CD4-positive, CD25-positive, alpha-beta regulatory T cell (primary cell): ENCODE measurements at regions not wholly inside any gene's neighbourhood (a gene's known extent, or its start where the extent isn't known, plus 50 kb on each side); places are given as distances from the start of the nearest gene placed in this dataset.

Experiments used
- ATAC-seq, 2 donors: fragments of 150-1000 bp; cut with Tn5 transposase; one replicate each; pipeline ENCODE4 v1.10.0; 2021; ENCODE audit warnings: low read depth in 2 of 2, moderate number of reproducible peaks in 2 of 2, moderate library complexity in 1 of 2
- DNase-seq, 3 donors: peaks; one replicate each; pipeline versions ENCODE4 v3.0.0 to v3.0.0-alpha.2; 2012 to 2022; ENCODE audit warnings: mixed read lengths in 1 of 3
- H3K27ac ChIP-seq: one replicate; pipeline ENCODE4 v1.7.0; 2013; ENCODE audit warnings: mild to moderate bottlenecking, low read length; ENCODE audit not compliant: insufficient read depth, poor library complexity, severe bottlenecking
- H3K27me3 ChIP-seq: one replicate; pipeline ENCODE4 v1.7.0; 2013; ENCODE audit warnings: low read length; ENCODE audit not compliant: control insufficient read depth, insufficient read depth
- H3K36me3 ChIP-seq: one replicate; pipeline ENCODE4 v1.7.0; 2013; ENCODE audit warnings: mild to moderate bottlenecking, low read length, moderate library complexity; ENCODE audit not compliant: control insufficient read depth, insufficient read depth
- H3K4me1 ChIP-seq: 2 replicates; pipeline ENCODE4 v1.7.0; 2013; ENCODE audit warnings: mild to moderate bottlenecking, low read length; ENCODE audit not compliant: insufficient read depth, control insufficient read depth, poor library complexity, severe bottlenecking
- H3K4me3 ChIP-seq: one replicate; pipeline ENCODE4 v1.7.0; 2013; ENCODE audit warnings: low read depth, mild to moderate bottlenecking, low read length, moderate library complexity
- H3K9me3 ChIP-seq, 2 experiments: 1 replicate in 1 of 2; 2 replicates in 1 of 2; pipeline ENCODE4 v1.7.0; 2013; ENCODE audit warnings: low read length in 2 of 2, mild to moderate bottlenecking in 1 of 2, moderate library complexity in 1 of 2; ENCODE audit not compliant: control insufficient read depth in 2 of 2
- H3K27ac Mint-ChIP-seq, 3 donors: one replicate each; pipeline ENCODE4 v1.8.0; 2020 to 2022; ENCODE audit warnings: mild to moderate bottlenecking in 3 of 3, mixed read lengths in 3 of 3, moderate library complexity in 2 of 3
- H3K27me3 Mint-ChIP-seq: one replicate; pipeline ENCODE4 v1.8.0; 2022; ENCODE audit warnings: mild to moderate bottlenecking, mixed read lengths
- H3K36me3 Mint-ChIP-seq: one replicate; pipeline ENCODE4 v1.8.0; 2020; ENCODE audit warnings: mixed read lengths
- H3K4me1 Mint-ChIP-seq, 4 donors: one replicate each; pipeline ENCODE4 v1.8.0; 2020 to 2022; ENCODE audit warnings: mixed read lengths in 4 of 4, mild to moderate bottlenecking in 1 of 4
- H3K4me3 Mint-ChIP-seq, 4 donors: one replicate each; pipeline ENCODE4 v1.8.0; 2020 to 2022; ENCODE audit warnings: mild to moderate bottlenecking in 4 of 4, mixed read lengths in 4 of 4, moderate library complexity in 3 of 4
- H3K9me3 Mint-ChIP-seq, 7 donors: one replicate each; pipeline ENCODE4 v1.8.0; 2020 to 2022; ENCODE audit warnings: mixed read lengths in 7 of 7, mild to moderate bottlenecking in 3 of 7, moderate library complexity in 2 of 7

DNA sequence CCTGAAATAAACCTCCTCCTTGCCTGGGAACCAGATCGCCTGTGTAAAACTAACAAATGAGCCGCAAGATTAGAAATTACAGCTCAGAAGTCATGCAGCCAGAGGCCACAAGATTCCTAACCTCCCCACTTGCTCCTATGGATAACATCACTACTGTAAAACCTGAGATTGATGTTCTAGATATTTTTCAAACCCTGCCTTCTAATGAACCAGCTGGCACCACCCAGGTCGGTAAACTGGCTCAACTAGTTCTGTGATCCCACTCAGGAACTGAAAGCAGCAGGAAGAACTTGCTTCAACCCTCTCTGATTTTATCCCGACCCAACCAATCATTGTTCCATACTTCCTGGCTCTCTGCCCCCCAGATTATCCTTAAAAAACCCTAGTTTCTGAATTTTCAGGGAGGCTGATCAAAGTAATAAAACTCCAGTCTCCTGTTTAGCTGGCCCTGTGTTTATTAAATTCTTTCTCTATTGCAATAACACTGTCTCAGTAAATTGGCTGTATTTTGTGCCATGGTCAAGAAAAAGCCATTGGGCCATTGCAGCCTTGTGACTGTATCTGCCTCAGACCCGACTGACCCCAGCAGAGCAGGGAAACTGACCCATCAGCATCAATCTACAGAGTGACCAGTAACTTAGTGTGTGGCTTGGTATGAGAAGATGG lies 98.9 kb downstream of the RPLP1 start:
- ATAC-seq: no peak
- Mint-ChIP-seq H3K36me3 (no peaks in the 10 kb centered on the region), H3K27me3 (peaks cover 28% of the 10 kb centered on the region)

DNA sequence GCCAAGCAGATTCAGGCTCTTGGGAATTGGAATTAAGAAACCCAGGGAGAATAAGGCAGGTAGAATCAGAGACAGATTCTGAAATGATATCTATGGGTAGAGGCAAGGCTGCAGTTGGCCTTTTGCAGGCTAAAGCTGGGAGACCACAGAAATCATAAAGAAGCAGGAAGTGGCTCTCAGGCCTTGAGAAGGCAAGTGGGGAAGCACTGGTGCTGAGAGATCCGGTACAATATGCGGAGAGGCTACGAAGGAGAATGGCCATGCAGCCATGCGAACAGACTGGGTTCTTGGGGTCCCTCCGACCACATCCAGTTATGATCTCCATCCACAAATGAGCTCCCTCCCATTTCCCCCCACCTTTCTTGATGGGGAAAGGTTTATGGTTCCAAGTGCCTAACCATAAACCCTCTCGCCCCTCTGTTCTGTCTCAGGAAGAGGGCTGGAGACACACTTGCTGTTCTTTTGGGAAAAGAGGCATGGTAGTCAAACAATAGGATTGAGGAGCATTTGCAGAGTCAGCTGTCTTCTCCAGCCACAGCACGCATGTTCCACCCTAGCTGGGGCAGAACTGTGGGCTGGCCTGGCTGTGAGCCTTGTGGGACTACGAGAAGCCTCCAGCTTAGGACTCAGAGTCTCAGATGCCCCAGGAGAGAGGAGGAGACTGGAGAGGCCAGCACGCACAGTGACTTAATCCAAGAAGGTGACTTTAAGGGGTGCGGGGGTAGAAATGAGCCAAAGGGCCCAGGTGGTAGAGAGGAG lies 99.6 kb downstream of the RPLP1 start:
- Histone ChIP-seq H3K36me3 (no peaks in the 10 kb centered on the region), H3K4me1 (no peaks in the 10 kb centered on the region), H3K4me3 (no peak overlapping the region), H3K27me3 (no peaks in the 10 kb centered on the region), H3K27ac (no peak overlapping the region), H3K9me3 (peaks cover 6 to 10% of the 10 kb centered on the region in 2 experiments)
- Mint-ChIP-seq H3K36me3 (no peaks in the 10 kb centered on the region), H3K9me3 (peaks cover 0 to 19% (median 5%) of the 10 kb centered on the region in 7 donors), H3K4me1 (no peaks in the 10 kb centered on the region), H3K27me3 (peaks cover 28% of the 10 kb centered on the region), H3K4me3 (no peak overlapping the region), H3K27ac (no peak overlapping the region)
- DNase-seq: no peak
- no peak for ATAC-seq

More for the DNA sequence above, 98.9 kb downstream of the RPLP1 start:
- H3K27ac ChIP-seq: no peak overlapping the region
- Mint-ChIP-seq H3K9me3 (peaks cover 0 to 19% (median 5%) of the 10 kb centered on the region in 7 donors), H3K4me3 (peak overlapping the region in 1 of 4 donors; percentile 2), H3K4me1 (no peaks in the 10 kb centered on the region), H3K27ac (no peak overlapping the region)
- no peaks in the 10 kb centered on the region for H3K4me1 ChIP-seq
- H3K4me3 ChIP-seq: no peak overlapping the region
- H3K9me3 ChIP-seq: peaks cover 6 to 10% of the 10 kb centered on the region in 2 experiments
- no peaks in the 10 kb centered on the region for H3K36me3 ChIP-seq
- no peak for DNase-seq
- no peaks in the 10 kb centered on the region for H3K27me3 ChIP-seq

- Mint-ChIP-seq H3K27ac (no peak overlapping the region), H3K4me3 (no peak overlapping the region), H3K27me3 (peaks cover 31% of the 10 kb centered on the region), H3K4me1 (no peaks in the 10 kb centered on the region), H3K9me3 (peaks cover 0 to 19% (median 5%) of the 10 kb centered on the region in 7 donors), H3K36me3 (no peaks in the 10 kb centered on the region)
- ATAC-seq (no peak), DNase-seq (no peak)
- Histone ChIP-seq H3K9me3 (peaks cover 6 to 10% of the 10 kb centered on the region in 2 experiments), H3K27me3 (no peaks in the 10 kb centered on the region), H3K27ac (no peak overlapping the region), H3K36me3 (no peaks in the 10 kb centered on the region), H3K4me3 (no peak overlapping the region), H3K4me1 (no peaks in the 10 kb centered on the region)
Observed at GRCh38 chr15:69553686-69554085, 101.1 kb downstream of the RPLP1 start.

DNA sequence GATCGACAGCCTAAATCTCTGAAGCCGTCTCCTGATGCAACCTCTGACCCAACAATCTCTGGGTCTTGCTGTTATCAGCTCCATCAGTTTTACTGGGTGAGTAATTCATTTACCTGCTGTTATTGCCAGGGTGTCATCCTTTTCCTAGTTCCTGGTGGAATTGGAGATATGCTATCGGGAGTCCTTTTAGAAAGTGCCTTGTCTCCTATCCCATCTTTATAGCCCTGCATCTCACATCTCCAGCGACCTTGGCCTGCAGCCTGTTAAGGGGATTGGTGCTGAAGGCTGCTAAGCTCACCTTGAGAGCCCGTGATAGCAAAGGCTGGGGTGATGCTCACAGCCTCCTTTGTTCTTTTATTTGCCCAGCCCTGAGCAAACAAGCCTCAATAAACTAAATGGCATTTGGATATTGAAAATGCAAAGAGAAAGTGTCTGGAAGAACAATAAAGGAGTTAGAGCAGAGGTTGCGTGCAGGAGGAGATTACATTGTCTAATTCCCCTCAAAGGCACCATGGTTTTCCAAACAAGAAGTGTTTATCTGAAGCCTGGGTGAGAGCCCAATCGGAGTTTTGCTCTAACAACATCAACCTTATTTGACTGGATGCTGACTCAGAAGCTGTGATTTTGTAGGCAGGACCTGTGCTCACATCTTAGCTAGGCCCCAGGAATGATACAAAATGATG lies 101.8 kb downstream of the RPLP1 start:
- Histone ChIP-seq H3K9me3 (peaks cover 6 to 10% of the 10 kb centered on the region in 2 experiments), H3K27me3 (no peaks in the 10 kb centered on the region), H3K27ac (no peak overlapping the region), H3K4me3 (no peak overlapping the region), H3K36me3 (no peaks in the 10 kb centered on the region), H3K4me1 (no peaks in the 10 kb centered on the region)
- DNase-seq (no peak), ATAC-seq (no peak)
- no peaks in the 10 kb centered on the region for H3K4me1 Mint-ChIP-seq
- peaks cover 31% of the 10 kb centered on the region for H3K27me3 Mint-ChIP-seq
- H3K4me3 Mint-ChIP-seq: no peak overlapping the region
- H3K9me3 Mint-ChIP-seq: peaks cover 0 to 19% (median 5%) of the 10 kb centered on the region in 7 donors
- no peaks in the 10 kb centered on the region for H3K36me3 Mint-ChIP-seq
- H3K27ac Mint-ChIP-seq: no peak overlapping the region

- no peaks in the 10 kb centered on the region for H3K4me1 Mint-ChIP-seq
- no peaks in the 10 kb centered on the region for H3K4me1 ChIP-seq
- H3K27me3 ChIP-seq: no peaks in the 10 kb centered on the region
- no peak for ATAC-seq
- H3K27ac ChIP-seq: no peak overlapping the region
- H3K4me3 ChIP-seq: no peak overlapping the region
- no peak for DNase-seq
- H3K4me3 Mint-ChIP-seq: no peak overlapping the region
- peaks cover 6 to 10% of the 10 kb centered on the region in 2 experiments for H3K9me3 ChIP-seq
- H3K36me3 Mint-ChIP-seq: no peaks in the 10 kb centered on the region
- H3K36me3 ChIP-seq: no peaks in the 10 kb centered on the region
- peaks cover 0 to 16% (median 5%) of the 10 kb centered on the region in 7 donors for H3K9me3 Mint-ChIP-seq
- H3K27me3 Mint-ChIP-seq: peaks cover 26% of the 10 kb centered on the region
- no peak overlapping the region for H3K27ac Mint-ChIP-seq
Observed at GRCh38 chr15:69555080-69555479, 102.5 kb downstream of the RPLP1 start.

DNA sequence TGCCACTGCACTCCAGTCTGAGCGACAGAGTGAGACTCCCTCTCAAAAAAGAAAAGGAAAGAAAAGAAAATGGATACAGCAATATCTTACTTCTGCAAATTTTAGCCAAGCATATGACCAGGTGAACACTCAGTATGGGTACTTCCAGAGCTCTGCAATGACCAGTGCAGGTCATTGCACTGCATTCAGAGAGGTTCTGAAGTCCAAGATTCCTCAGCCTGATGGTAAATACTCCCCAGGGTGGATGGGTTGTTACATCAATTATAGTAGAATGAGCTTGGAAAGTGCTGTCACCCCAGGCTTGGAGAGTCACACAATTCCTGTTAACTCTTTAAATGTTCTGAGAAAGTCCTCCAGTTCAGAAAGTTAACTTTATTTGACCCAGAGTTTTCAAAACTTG lies 103.7 kb downstream of the RPLP1 start:
- Histone ChIP-seq H3K4me1 (no peaks in the 10 kb centered on the region), H3K36me3 (no peaks in the 10 kb centered on the region), H3K27ac (no peak overlapping the region), H3K9me3 (peaks cover 4 to 8% of the 10 kb centered on the region in 2 experiments), H3K27me3 (no peaks in the 10 kb centered on the region), H3K4me3 (no peak overlapping the region)
- Mint-ChIP-seq H3K4me3 (no peak overlapping the region), H3K4me1 (no peaks in the 10 kb centered on the region), H3K27me3 (peaks cover 26% of the 10 kb centered on the region), H3K27ac (no peak overlapping the region), H3K36me3 (no peaks in the 10 kb centered on the region), H3K9me3 (peaks cover 0 to 8% (median 2%) of the 10 kb centered on the region in 7 donors)
- DNase-seq (no peak), ATAC-seq (no peak)

GRCh38 chr15:69557020-69557706 lies 104.5 kb downstream of the RPLP1 start:
- Mint-ChIP-seq H3K27ac (no peak overlapping the region), H3K27me3 (peaks cover 32% of the 10 kb centered on the region)

More at GRCh38 chr15:69557020-69557706, 104.5 kb downstream of the RPLP1 start:
- ATAC-seq (no peak), DNase-seq (no peak)
- Mint-ChIP-seq H3K4me1 (no peaks in the 10 kb centered on the region), H3K9me3 (peaks cover 0 to 2% (median 0%) of the 10 kb centered on the region in 7 donors), H3K36me3 (no peaks in the 10 kb centered on the region), H3K4me3 (no peak overlapping the region)
- no peaks in the 10 kb centered on the region for H3K36me3 ChIP-seq
- H3K4me3 ChIP-seq: no peak overlapping the region
- peaks cover 0 to under 1% of the 10 kb centered on the region in 2 experiments for H3K9me3 ChIP-seq
- no peaks in the 10 kb centered on the region for H3K4me1 ChIP-seq
- no peaks in the 10 kb centered on the region for H3K27me3 ChIP-seq
- H3K27ac ChIP-seq: no peak overlapping the region
